HG03045 (cell line): ENCODE measurements at regions not wholly inside any gene's neighbourhood (a gene's known extent, or its start where the extent isn't known, plus 50 kb on each side); places are given as distances from the start of the nearest gene placed in this dataset.
"Not testable (repeated sequence)": the region's sequence is repeated elsewhere in the genome, so short reads cannot be mapped to it uniquely, and the experiment has no call there.

Experiments
- ATAC-seq: cut with Tn5 transposase; IDR thresholded peaks from one replicate; pipeline ENCODE4 v1.9.1; 2021; ENCODE audit warnings: mild to moderate bottlenecking, moderate library complexity; ENCODE audit not compliant: unreplicated experiment

- no peak for ATAC-seq
These were observed 1893.9 kb downstream of the PCDH9 start for GRCh38 chr13:65336087-65336749.

GRCh38 chr13:65330691-65331090 lies 1899.4 kb downstream of the PCDH9 start:
- no peak for ATAC-seq

GRCh38 chr13:65330287-65330686 lies 1899.8 kb downstream of the PCDH9 start:
- no peak for ATAC-seq

GRCh38 chr13:65323192-65323591 lies 1906.9 kb downstream of the PCDH9 start:
- not testable (repeated sequence) for ATAC-seq

GRCh38 chr13:65321423-65321822 lies 1908.7 kb downstream of the PCDH9 start:
- not testable (repeated sequence) for ATAC-seq

- ATAC-seq, result no peak
These were observed 1916.1 kb downstream of the PCDH9 start for GRCh38 chr13:65314008-65314407.

GRCh38 chr13:65310663-65311328 lies 1919.3 kb downstream of the PCDH9 start:
- ATAC-seq, result no peak

- no peak for ATAC-seq
These were observed 1920.2 kb downstream of the PCDH9 start for GRCh38 chr13:65309906-65310305.

GRCh38 chr13:65308729-65309128 lies 1921.4 kb downstream of the PCDH9 start:
- not testable (repeated sequence) for ATAC-seq

GRCh38 chr13:65307056-65307455 lies 1923.1 kb downstream of the PCDH9 start:
- ATAC-seq, result no peak

- ATAC-seq, result no peak
These were observed 1927.4 kb downstream of the PCDH9 start for GRCh38 chr13:65302691-65303090.

GRCh38 chr13:65301506-65301905 lies 1928.6 kb downstream of the PCDH9 start:
- no peak for ATAC-seq

- no peak for ATAC-seq
These were observed 1929.9 kb downstream of the PCDH9 start for GRCh38 chr13:65300220-65300619.

- ATAC-seq, result no peak
These were observed 1936.5 kb downstream of the PCDH9 start for GRCh38 chr13:65293530-65294198.

- no peak for ATAC-seq
These were observed 1937.6 kb downstream of the PCDH9 start for GRCh38 chr13:65292488-65292901.

- ATAC-seq, result no peak
These were observed 1942.7 kb downstream of the PCDH9 start for GRCh38 chr13:65287405-65287804.

- ATAC-seq, result no peak
These were observed 1954.1 kb downstream of the PCDH9 start for GRCh38 chr13:65275838-65276630.

- ATAC-seq, result no peak
These were observed 1955.0 kb downstream of the PCDH9 start for GRCh38 chr13:65275108-65275507.

- not testable (repeated sequence) for ATAC-seq
These were observed 1956.2 kb downstream of the PCDH9 start for GRCh38 chr13:65273811-65274420.

GRCh38 chr13:65268009-65268408 lies 1962.1 kb downstream of the PCDH9 start:
- ATAC-seq, result no peak

GRCh38 chr13:65265988-65266387 lies 1964.1 kb downstream of the PCDH9 start:
- ATAC-seq, result no peak
